GM10248 (cell line): ENCODE measurements at regions not wholly inside any gene's neighbourhood (a gene's known extent, or its start where the extent isn't known, plus 50 kb on each side); places are given as distances from the start of the nearest gene placed in this dataset.

Source experiments
- CTCF ChIA-PET: fragments of 300-600 bp; sonication (Branson Sonifier 250); formaldehyde crosslinking; extraction: SDS; loops from one replicate; lab custom pipeline; 2021; ENCODE audit warnings: antibody characterized with exemption; lab: Yijun Ruan, JAX
- POLR2A ChIA-PET: fragments of 350-650 bp; sonication (Branson Sonifier 250); formaldehyde crosslinking; extraction: SDS; loops from one replicate; lab custom pipeline; 2020; ENCODE audit warnings: antibody characterized with exemption; lab: Yijun Ruan, JAX
- DNase-seq: peaks from one replicate; pipeline ENCODE4 v3.0.0; 2012; ENCODE audit errors: extremely low spot score
- CTCF ChIP-seq: IDR thresholded peaks from 2 replicates; pipeline ENCODE4 v1.5.1; 2012; ENCODE audit warnings: mild to moderate bottlenecking, low read depth; ENCODE audit errors: extremely low read depth, missing control alignments, control extremely low read depth

GRCh38 chr20:34189572-34190163 lies 51.6 kb upstream of the ASIP start:
- no peak for TF ChIP-seq CTCF
- ChIA-PET CTCF (interaction anchor here (1.0 to 2.6 kb wide), 6 partner anchors 14 to 579 kb away, joined by 3 to 14 read pairs (median 5); no protein-coding TSS in a partner anchor), POLR2A (interaction anchor here (1.2 kb wide), 1 partner anchor 19 kb away, joined by 3 read pairs; no protein-coding TSS in a partner anchor)
- no peak for DNase-seq

DNA sequence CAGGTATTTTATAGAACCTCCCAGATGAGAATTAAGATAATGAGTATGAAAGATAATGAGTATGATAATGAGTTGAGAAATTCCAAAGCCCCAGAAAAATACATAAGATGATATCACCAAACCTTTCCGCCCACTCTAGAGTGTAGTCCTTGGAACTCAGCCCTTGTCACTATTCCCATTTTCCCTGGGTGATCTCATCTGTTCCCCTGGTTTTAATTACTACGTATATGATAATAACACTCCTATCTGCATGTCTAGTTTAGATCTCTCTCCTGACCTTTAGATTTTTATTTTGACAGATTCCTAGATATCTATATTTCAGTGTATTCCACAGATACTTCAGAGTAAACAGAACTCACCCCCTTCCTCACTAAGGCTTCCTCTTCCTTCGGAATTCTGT lies 51.0 kb upstream of the ASIP start:
- TF ChIP-seq CTCF: no peak
- POLR2A ChIA-PET: interaction anchor here (1.2 kb wide), 1 partner anchor 19 kb away, joined by 3 read pairs; no protein-coding TSS in a partner anchor
- CTCF ChIA-PET: interaction anchor here (0.6 to 2.6 kb wide), 16 partner anchors 9 to 579 kb away, joined by 3 to 14 read pairs (median 4); no protein-coding TSS in a partner anchor

DNA sequence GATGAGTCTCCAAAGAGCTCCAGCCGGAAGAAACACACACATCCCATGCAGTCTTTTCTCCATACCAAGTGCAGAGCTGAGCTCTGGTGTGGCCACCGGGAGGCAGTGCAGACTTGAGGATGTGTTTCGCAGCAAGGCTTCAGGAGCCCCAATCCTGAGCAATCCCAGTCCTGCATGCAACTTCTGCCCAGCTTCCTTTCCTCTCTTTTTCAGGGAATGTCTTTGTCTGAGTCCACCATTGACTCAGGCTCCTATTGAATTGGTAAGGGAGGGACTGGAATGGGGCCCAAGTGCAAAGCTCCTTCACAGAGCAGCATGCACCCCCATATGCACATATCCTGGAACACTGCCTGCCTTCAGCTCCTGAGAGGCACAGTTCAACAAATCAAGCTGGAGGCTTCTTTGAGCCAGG lies 50.5 kb upstream of the ASIP start:
- peak; percentile 87 for TF ChIP-seq CTCF
- ChIA-PET CTCF (interaction anchor here (0.6 to 2.6 kb wide), 21 partner anchors 9 to 579 kb away, joined by 3 to 14 read pairs (median 3); no protein-coding TSS in a partner anchor), POLR2A (interaction anchor here (1.2 kb wide), 1 partner anchor 18 kb away, joined by 3 read pairs; no protein-coding TSS in a partner anchor)
- DNase-seq: peak; percentile 66

More for the DNA sequence above, 51.0 kb upstream of the ASIP start:
- DNase-seq: no peak
